Keratinocyte (primary cell): ENCODE measurements at regions not wholly inside any gene's neighbourhood (a gene's known extent, or its start where the extent isn't known, plus 50 kb on each side); places are given as distances from the start of the nearest gene placed in this dataset.

ENCODE experiments used
- CTCF ChIP-seq, 3 experiments: IDR thresholded peaks in 1 of 3; conservative IDR thresholded peaks in 1 of 3; optimal IDR thresholded peaks in 1 of 3; 2 replicates in 2 of 3; 3 replicates in 1 of 3; pipeline versions ENCODE3 to v1.5.1; 2011; ENCODE audit warnings: low read length in 3 of 3, mild to moderate bottlenecking in 3 of 3, moderate library complexity in 2 of 3, control low read depth in 1 of 3, inconsistent platforms in 1 of 3; ENCODE audit not compliant: insufficient read depth in 2 of 3; ENCODE audit errors: extremely low read depth in 1 of 3
- EZH2 ChIP-seq: IDR thresholded peaks from one replicate; pipeline ENCODE4 v1.6.1; 2012; ENCODE audit warnings: inconsistent platforms, mild to moderate bottlenecking, low read length, moderate library complexity

DNA sequence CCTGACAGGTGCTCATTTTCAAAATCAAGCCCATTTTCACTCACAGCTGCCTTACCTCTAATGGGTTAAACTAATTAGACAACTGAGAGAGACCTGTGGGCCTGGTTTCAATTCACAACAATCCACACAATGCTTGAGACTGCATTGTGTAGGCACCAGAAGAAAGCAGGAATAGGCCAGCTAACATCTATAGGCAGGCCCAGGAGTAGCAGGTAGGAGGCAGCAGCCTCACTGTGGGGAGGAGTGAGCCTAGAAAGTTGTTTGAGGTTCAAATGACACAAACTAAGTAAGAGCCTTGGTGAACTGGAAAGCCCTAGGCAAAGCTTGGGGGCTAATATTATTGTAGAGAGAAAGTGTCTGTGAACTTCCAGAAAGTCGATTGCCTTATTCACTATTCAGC, 289.5 kb upstream of the CCDC196 start:
- no peak for TF ChIP-seq CTCF (optimal IDR thresholded peaks at IDR 0.05 in 1 of 3, IDR thresholded peaks at IDR 0.05 in 1 of 3, conservative IDR thresholded peaks at IDR 0.05 in 1 of 3; ENCODE audit: extremely low read depth in 1 of 3, insufficient read depth in 2 of 3, low read length in 3 of 3)
- TF ChIP-seq EZH2 = no peak
